ENCODE measurements at regions not wholly inside any gene's neighbourhood (a gene's known extent, or its start where the extent isn't known, plus 50 kb on each side); places are given as distances from the start of the nearest gene placed in this dataset.
"Not testable (repeated sequence)": the region's sequence is repeated elsewhere in the genome, so short reads cannot be mapped to it uniquely, and the experiment has no call there.

DNA sequence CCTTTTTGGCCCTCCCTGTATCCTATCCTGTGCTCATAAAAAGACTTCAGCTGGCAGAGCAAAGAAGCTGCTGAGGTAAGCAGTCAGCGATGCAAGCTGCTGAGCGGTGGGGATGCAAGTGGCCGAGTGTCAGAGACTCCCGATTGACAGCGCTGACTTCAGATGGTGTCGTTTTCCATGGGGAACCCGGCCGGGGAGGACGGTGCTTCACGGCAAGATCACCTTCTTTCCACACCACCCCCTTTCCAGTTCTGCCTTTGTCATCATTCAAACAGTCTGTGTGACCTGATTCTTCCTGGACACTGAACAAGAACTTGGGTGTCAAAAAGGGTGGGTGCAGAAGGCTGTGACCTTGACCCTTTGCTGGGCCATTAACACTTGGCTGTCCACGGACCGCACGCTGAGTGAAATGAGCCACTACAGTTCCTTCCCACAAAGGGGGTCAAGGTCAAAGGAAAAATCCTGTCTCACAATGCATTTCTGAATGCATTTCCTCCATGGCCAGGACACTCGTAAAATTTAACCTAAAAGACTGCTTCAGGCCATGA is 52.9 kb upstream of the UNC93A start:
- no peaks in the 10 kb centered on the region for H3K9me3 Mint-ChIP-seq
- H3K27me3 Mint-ChIP-seq: peaks cover 15% of the 10 kb centered on the region
- H3K4me1 Mint-ChIP-seq: no peaks in the 10 kb centered on the region
- no peak overlapping the region for H3K4me3 Mint-ChIP-seq
- H3K27ac Mint-ChIP-seq: no peak overlapping the region
- H3K36me3 Mint-ChIP-seq (ENCODE audit: low read depth): no peaks in the 10 kb centered on the region
- no peak for ATAC-seq (replicated peaks)

GRCh38 chr6:167238694-167239467 is 52.2 kb upstream of the UNC93A start:
- H3K36me3 Mint-ChIP-seq (ENCODE audit: low read depth): no peaks in the 10 kb centered on the region
- no peak overlapping the region for H3K4me3 Mint-ChIP-seq
- peaks cover 8% of the 10 kb centered on the region for H3K27me3 Mint-ChIP-seq
- no peaks in the 10 kb centered on the region for H3K4me1 Mint-ChIP-seq
- ATAC-seq (replicated peaks): no peak
- no peaks in the 10 kb centered on the region for H3K9me3 Mint-ChIP-seq
- H3K27ac Mint-ChIP-seq: no peak overlapping the region

- H3K4me3 Mint-ChIP-seq; H3K36me3 Mint-ChIP-seq (ENCODE audit: low read depth); ATAC-seq (replicated peaks); H3K4me1 Mint-ChIP-seq; H3K9me3 Mint-ChIP-seq; H3K27ac Mint-ChIP-seq: not testable (repeated sequence)
- H3K27me3 Mint-ChIP-seq: peaks cover 11% of the 10 kb centered on the region
Observed at GRCh38 chr6:167239470-167239869, 51.6 kb upstream of the UNC93A start.

- no peak for ATAC-seq (replicated peaks)
- Mint-ChIP-seq H3K36me3 (ENCODE audit: low read depth) (no peaks in the 10 kb centered on the region), H3K4me1 (no peaks in the 10 kb centered on the region), H3K27ac (no peak overlapping the region), H3K27me3 (peaks cover 7% of the 10 kb centered on the region), H3K9me3 (no peaks in the 10 kb centered on the region), H3K4me3 (no peak overlapping the region)
Observed at GRCh38 chr6:167240034-167240541, 51.0 kb upstream of the UNC93A start.
